ENCODE measurements at regions not wholly inside any gene's neighbourhood (a gene's known extent, or its start where the extent isn't known, plus 50 kb on each side); places are given as distances from the start of the nearest gene placed in this dataset.

GRCh38 chr2:226185616-226186211 is 613.9 kb downstream of the IRS1 start:
- 38% methylated on average over 3 of the region's 3 CpGs for WGBS (ENCODE audit: insufficient coverage, low coverage, low lambda C conversion rate, missing lambda C conversion rate)
- intact Hi-C loops (cut with DNase I), result no loop called here
- H3K9me3 ChIP-seq, result no peaks in the 10 kb centered on the region
- TF ChIP-seq POLR2A (IDR thresholded peaks at IDR 0.05) (no peak), CTCF (IDR thresholded peaks at IDR 0.05) (no peak)
- H3K4me3 ChIP-seq, result no peak overlapping the region
- H3K36me3 ChIP-seq, result no peaks in the 10 kb centered on the region
- no peaks in the 10 kb centered on the region for H3K27me3 ChIP-seq
- DNase-seq (no peak), ATAC-seq (no peak)
- no peak overlapping the region for H3K27ac ChIP-seq
- H3K4me1 ChIP-seq, result no peaks in the 10 kb centered on the region

GRCh38 chr2:226184940-226185615 is 614.5 kb downstream of the IRS1 start:
- ATAC-seq (no peak), DNase-seq (no peak)
- TF ChIP-seq CTCF (IDR thresholded peaks at IDR 0.05), result no peak
- TF ChIP-seq POLR2A (IDR thresholded peaks at IDR 0.05), result no peak
- Histone ChIP-seq H3K36me3 (no peaks in the 10 kb centered on the region), H3K27ac (no peak overlapping the region), H3K27me3 (no peaks in the 10 kb centered on the region), H3K4me1 (no peaks in the 10 kb centered on the region), H3K9me3 (no peaks in the 10 kb centered on the region), H3K4me3 (no peak overlapping the region)
- 55% methylated on average over 5 of the region's 6 CpGs for WGBS (ENCODE audit: insufficient coverage, low coverage, low lambda C conversion rate, missing lambda C conversion rate)
- intact Hi-C loops (cut with DNase I), result no loop called here

DNA sequence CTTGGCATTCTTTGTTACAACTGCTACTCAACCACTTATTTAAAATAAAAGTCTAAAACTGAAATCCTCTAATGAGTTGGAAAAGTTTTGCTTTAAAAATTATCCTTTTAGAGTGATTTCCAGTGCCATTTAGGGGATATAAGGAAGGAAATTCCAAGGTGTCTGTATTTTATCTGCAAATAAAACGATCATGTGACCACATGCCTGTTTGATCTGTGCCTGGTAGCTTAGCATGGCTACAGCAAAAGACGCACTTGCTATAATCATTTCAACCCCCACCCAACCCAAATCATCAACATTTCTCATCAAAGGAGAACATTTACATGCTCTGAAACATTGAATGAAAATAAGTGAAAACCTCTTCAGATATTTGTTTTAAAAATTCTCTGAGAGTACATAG is 615.1 kb downstream of the IRS1 start:
- no peaks in the 10 kb centered on the region for H3K4me1 ChIP-seq
- no peak overlapping the region for H3K4me3 ChIP-seq
- no peaks in the 10 kb centered on the region for H3K27me3 ChIP-seq
- no peak overlapping the region for H3K27ac ChIP-seq
- intact Hi-C loops (cut with DNase I), result no loop called here
- DNase-seq (no peak), ATAC-seq (no peak)
- H3K36me3 ChIP-seq, result no peaks in the 10 kb centered on the region
- WGBS (ENCODE audit: insufficient coverage, low coverage, low lambda C conversion rate, missing lambda C conversion rate), result 14% methylated on average over 1 of the region's 2 CpGs
- H3K9me3 ChIP-seq, result no peaks in the 10 kb centered on the region
- TF ChIP-seq CTCF (IDR thresholded peaks at IDR 0.05), result no peak
- TF ChIP-seq POLR2A (IDR thresholded peaks at IDR 0.05), result no peak

DNA sequence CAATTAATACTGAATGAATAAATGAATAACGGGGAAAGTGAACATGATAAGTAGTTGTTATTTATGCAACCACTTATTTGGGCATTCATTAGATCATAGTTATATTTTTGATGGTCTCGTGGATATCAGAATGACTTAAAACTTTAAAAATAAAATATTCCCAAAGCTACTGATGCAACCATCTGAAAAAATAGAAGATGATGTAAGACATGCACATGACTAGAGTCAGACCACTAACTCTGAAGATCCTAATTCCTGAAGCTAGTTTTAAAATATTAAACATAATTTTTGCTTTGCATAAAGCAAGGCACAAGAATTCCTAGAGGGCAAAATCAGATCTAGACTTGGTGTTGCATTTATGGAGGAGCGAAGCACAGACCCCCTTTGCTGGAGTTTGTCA is 616.1 kb downstream of the IRS1 start:
- Histone ChIP-seq H3K4me1 (no peaks in the 10 kb centered on the region), H3K27ac (no peak overlapping the region), H3K36me3 (no peaks in the 10 kb centered on the region), H3K27me3 (no peaks in the 10 kb centered on the region), H3K9me3 (peaks cover 0 to 6% (median under 1%) of the 10 kb centered on the region in 4 donors), H3K4me3 (no peak overlapping the region)
- WGBS (ENCODE audit: insufficient coverage, low coverage, low lambda C conversion rate, missing lambda C conversion rate), result 84% methylated on average over 3 of the region's 3 CpGs
- intact Hi-C loops (cut with DNase I), result no loop called here
- ATAC-seq, result no peak
- DNase-seq, result no peak
- no peak for TF ChIP-seq POLR2A (IDR thresholded peaks at IDR 0.05)
- no peak for TF ChIP-seq CTCF (IDR thresholded peaks at IDR 0.05)
